H9 (cell line): ENCODE measurements at regions not wholly inside any gene's neighbourhood (a gene's known extent, or its start where the extent isn't known, plus 50 kb on each side); places are given as distances from the start of the nearest gene placed in this dataset.

Source experiments
- DNase-seq: peaks from one replicate; pipeline ENCODE4 v3.0.0-alpha.2; 2017
- H2AFZ ChIP-seq: one replicate; pipeline ENCODE4 v1.6.1; 2013; ENCODE audit warnings: mild to moderate bottlenecking, low read length, control low read depth, moderate library complexity
- H2AK5ac ChIP-seq: 2 replicates; pipeline ENCODE4 v1.6.1; 2013; ENCODE audit warnings: low read length, control low read depth, mixed read lengths; ENCODE audit not compliant: insufficient read length
- H2BK120ac ChIP-seq: one replicate; pipeline ENCODE4 v1.6.1; 2013; ENCODE audit warnings: low read depth, mild to moderate bottlenecking, low read length, control low read depth, inconsistent platforms; ENCODE audit not compliant: poor library complexity, severe bottlenecking
- H2BK12ac ChIP-seq: 2 replicates; pipeline ENCODE4 v1.6.1; 2013; ENCODE audit warnings: low read length, control low read depth, mixed read lengths, low read depth; ENCODE audit not compliant: insufficient read length
- H2BK15ac ChIP-seq: 2 replicates; pipeline ENCODE4 v1.6.1; 2013; ENCODE audit warnings: low read depth, low read length, control low read depth
- H2BK20ac ChIP-seq: one replicate; pipeline ENCODE4 v1.6.1; 2013; ENCODE audit warnings: low read depth, mild to moderate bottlenecking, low read length, control low read depth, inconsistent platforms; ENCODE audit not compliant: poor library complexity, severe bottlenecking
- H2BK5ac ChIP-seq: 2 replicates; pipeline ENCODE4 v1.6.1; 2013; ENCODE audit warnings: low read length, control low read depth, mixed read lengths; ENCODE audit not compliant: insufficient read length
- H3K14ac ChIP-seq: 2 replicates; pipeline ENCODE4 v1.6.1; 2013; ENCODE audit warnings: low read length, control low read depth; ENCODE audit not compliant: insufficient read depth
- H3K18ac ChIP-seq: 2 replicates; pipeline ENCODE4 v1.6.1; 2013; ENCODE audit warnings: low read depth, mild to moderate bottlenecking, mixed read lengths, low read length, control low read depth; ENCODE audit not compliant: insufficient read length
- H3K23ac ChIP-seq: 2 replicates; pipeline ENCODE4 v1.6.1; 2013; ENCODE audit warnings: low read length, control low read depth, mixed read lengths, low read depth; ENCODE audit not compliant: insufficient read length
- H3K23me2 ChIP-seq: 2 replicates; pipeline ENCODE4 v1.6.1; 2013; ENCODE audit warnings: low read depth, mild to moderate bottlenecking, mixed read lengths, low read length, control low read depth; ENCODE audit not compliant: insufficient read length, poor library complexity, severe bottlenecking
- H3K27ac ChIP-seq: 2 replicates; pipeline ENCODE4 v1.5.1; 2013; ENCODE audit warnings: low read length, control low read depth, mixed read lengths, low read depth; ENCODE audit not compliant: insufficient read length
- H3K27me3 ChIP-seq: 2 replicates; pipeline ENCODE4 v1.6.1; 2013; ENCODE audit warnings: low read length, control low read depth, inconsistent platforms; ENCODE audit not compliant: insufficient read depth
- H3K4ac ChIP-seq: 2 replicates; pipeline ENCODE4 v1.6.1; 2013; ENCODE audit warnings: low read depth, mild to moderate bottlenecking, control low read depth, inconsistent platforms, low read length, moderate library complexity
- H3K4me1 ChIP-seq: 2 replicates; pipeline ENCODE4 v1.6.1; 2013; ENCODE audit warnings: low read length, control low read depth, inconsistent platforms; ENCODE audit not compliant: insufficient read depth
- H3K4me2 ChIP-seq: 2 replicates; pipeline ENCODE4 v1.6.1; 2013; ENCODE audit warnings: low read length, control low read depth, mixed read lengths; ENCODE audit not compliant: insufficient read length, insufficient read depth
- H3K56ac ChIP-seq: 2 replicates; pipeline ENCODE4 v1.6.1; 2013; ENCODE audit warnings: low read depth, mild to moderate bottlenecking, mixed read lengths, low read length, control low read depth; ENCODE audit not compliant: insufficient read length
- H3K79me1 ChIP-seq: 2 replicates; pipeline ENCODE4 v1.6.1; 2013; ENCODE audit warnings: low read depth, mild to moderate bottlenecking, moderate library complexity, low read length, control low read depth, inconsistent platforms; ENCODE audit not compliant: insufficient read depth, poor library complexity, severe bottlenecking
- H3K79me2 ChIP-seq: 2 replicates; pipeline ENCODE4 v1.6.1; 2013; ENCODE audit warnings: low read length, control low read depth, inconsistent platforms; ENCODE audit not compliant: insufficient read depth
- H3K9ac ChIP-seq: 2 replicates; pipeline ENCODE4 v1.6.1; 2013; ENCODE audit warnings: low read length, control low read depth, mixed read lengths; ENCODE audit not compliant: insufficient read length; ENCODE audit errors: extremely low read depth
- H3K9me3 ChIP-seq: one replicate; pipeline ENCODE4 v1.6.1; 2013; ENCODE audit warnings: low read depth, low read length, inconsistent platforms; ENCODE audit not compliant: control insufficient read depth
- H3T11ph ChIP-seq: one replicate; pipeline ENCODE4 v1.6.1; 2013; ENCODE audit warnings: mild to moderate bottlenecking, low read length, control low read depth, inconsistent platforms
- H4K20me1 ChIP-seq: one replicate; pipeline ENCODE4 v1.6.1; 2013; ENCODE audit not compliant: control insufficient read depth, insufficient read length, insufficient read depth
- H4K5ac ChIP-seq: 2 replicates; pipeline ENCODE4 v1.6.1; 2013; ENCODE audit warnings: low read depth, mild to moderate bottlenecking, mixed read lengths, low read length, control low read depth; ENCODE audit not compliant: insufficient read length
- H4K8ac ChIP-seq: replicated peaks from 2 replicates; pipeline ENCODE4 v1.6.1; 2013; ENCODE audit warnings: low read length, control low read depth, mixed read lengths, low read depth; ENCODE audit not compliant: insufficient read length
- H4K91ac ChIP-seq: 2 replicates; pipeline ENCODE4 v1.6.1; 2013; ENCODE audit warnings: low read depth, mild to moderate bottlenecking, moderate library complexity, mixed read lengths, low read length, control low read depth; ENCODE audit not compliant: insufficient read length
- H3K27ac Mint-ChIP-seq, 3 experiments: 2 replicates in 2 of 3; 3 replicates in 1 of 3; pipeline ENCODE4 v1.8.0; 2020 to 2021; ENCODE audit warnings: mixed read lengths in 3 of 3, mild to moderate bottlenecking in 1 of 3, moderate library complexity in 1 of 3
- H3K27me3 Mint-ChIP-seq: 2 replicates; pipeline ENCODE4 v1.8.0; 2021; ENCODE audit warnings: low read depth, mild to moderate bottlenecking, moderate library complexity, mixed read lengths
- H3K36me3 Mint-ChIP-seq, 3 experiments: 2 replicates in 2 of 3; 3 replicates in 1 of 3; pipeline ENCODE4 v1.8.0; 2020 to 2021; ENCODE audit warnings: low read depth in 3 of 3, mixed read lengths in 3 of 3; ENCODE audit not compliant: insufficient read depth in 1 of 3
- H3K4me1 Mint-ChIP-seq, 2 experiments: 2 replicates each; pipeline ENCODE4 v1.8.0; 2020; ENCODE audit warnings: mixed read lengths in 2 of 2
- H3K4me3 Mint-ChIP-seq, 2 experiments: 2 replicates in 1 of 2; 3 replicates in 1 of 2; pipeline ENCODE4 v1.8.0; 2020 to 2021; ENCODE audit warnings: mild to moderate bottlenecking in 2 of 2, mixed read lengths in 2 of 2, moderate library complexity in 1 of 2
- H3K9me3 Mint-ChIP-seq, 2 experiments: 2 replicates in 1 of 2; 3 replicates in 1 of 2; pipeline ENCODE4 v1.8.0; 2020; ENCODE audit warnings: mild to moderate bottlenecking in 2 of 2, mixed read lengths in 2 of 2, moderate library complexity in 1 of 2
- WGBS: extraction: QIAGEN DNeasy Blood & Tissue Kit; methylation state at CpG from one replicate; pipeline ENCODE4 v1.1.7; 2013; ENCODE audit warnings: missing lambda C conversion rate, low lambda C conversion rate, mixed read lengths; ENCODE audit not compliant: insufficient read length; ENCODE audit errors: extremely low coverage; 5-methylcytosine and 5-hydroxymethylcytosine counted together
- TF ChIP-seq, protein P1 (sequence below): fragments of 200-600 bp; sonication (generic); conservative IDR thresholded peaks from 3 replicates; pipeline ENCODE4 v1.8.0; 2021; ENCODE audit warnings: antibody characterized with exemption, mild to moderate bottlenecking

GRCh38 chr2:199018826-199019225 lies 438.9 kb downstream of the SATB2 start:
- Mint-ChIP-seq H3K9me3 (no peaks in the 10 kb centered on the region), H3K4me3 (no peak overlapping the region), H3K36me3 (no peaks in the 10 kb centered on the region), H3K4me1 (peaks cover 13 to 21% of the 10 kb centered on the region in 2 experiments), H3K27ac (no peak overlapping the region), H3K27me3 (no peaks in the 10 kb centered on the region)
- no peak overlapping the region for H3K18ac ChIP-seq
- no peak overlapping the region for H3K23ac ChIP-seq
- no peak overlapping the region for H2BK15ac ChIP-seq
- no peak for DNase-seq
- H2AK5ac ChIP-seq = no peak overlapping the region
- no peaks in the 10 kb centered on the region for H3K79me1 ChIP-seq
- H4K8ac ChIP-seq = no peak overlapping the region
- peaks cover 6% of the 10 kb centered on the region; the same call in 1 of the 2 replicates for H3K4me1 ChIP-seq
- H3K27me3 ChIP-seq = no peaks in the 10 kb centered on the region
- no peak overlapping the region for H3K4ac ChIP-seq
- H3K27ac ChIP-seq = no peak overlapping the region
- TF ChIP-seq, protein P1, sequence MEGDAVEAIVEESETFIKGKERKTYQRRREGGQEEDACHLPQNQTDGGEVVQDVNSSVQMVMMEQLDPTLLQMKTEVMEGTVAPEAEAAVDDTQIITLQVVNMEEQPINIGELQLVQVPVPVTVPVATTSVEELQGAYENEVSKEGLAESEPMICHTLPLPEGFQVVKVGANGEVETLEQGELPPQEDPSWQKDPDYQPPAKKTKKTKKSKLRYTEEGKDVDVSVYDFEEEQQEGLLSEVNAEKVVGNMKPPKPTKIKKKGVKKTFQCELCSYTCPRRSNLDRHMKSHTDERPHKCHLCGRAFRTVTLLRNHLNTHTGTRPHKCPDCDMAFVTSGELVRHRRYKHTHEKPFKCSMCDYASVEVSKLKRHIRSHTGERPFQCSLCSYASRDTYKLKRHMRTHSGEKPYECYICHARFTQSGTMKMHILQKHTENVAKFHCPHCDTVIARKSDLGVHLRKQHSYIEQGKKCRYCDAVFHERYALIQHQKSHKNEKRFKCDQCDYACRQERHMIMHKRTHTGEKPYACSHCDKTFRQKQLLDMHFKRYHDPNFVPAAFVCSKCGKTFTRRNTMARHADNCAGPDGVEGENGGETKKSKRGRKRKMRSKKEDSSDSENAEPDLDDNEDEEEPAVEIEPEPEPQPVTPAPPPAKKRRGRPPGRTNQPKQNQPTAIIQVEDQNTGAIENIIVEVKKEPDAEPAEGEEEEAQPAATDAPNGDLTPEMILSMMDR = no peak
- H3K9ac ChIP-seq = no peak overlapping the region
- H2BK12ac ChIP-seq = no peak overlapping the region
- H3K14ac ChIP-seq = no peak overlapping the region
- H4K91ac ChIP-seq = no peak overlapping the region
- H2BK20ac ChIP-seq = no peak overlapping the region
- no peak overlapping the region for H2AFZ ChIP-seq
- H2BK120ac ChIP-seq = no peak overlapping the region
- no peaks in the 10 kb centered on the region for H3K79me2 ChIP-seq
- no peak overlapping the region for H4K5ac ChIP-seq
- no peak overlapping the region for H3K56ac ChIP-seq
- H3K4me2 ChIP-seq = no peak overlapping the region
- H3T11ph ChIP-seq = no peak overlapping the region
- H3K23me2 ChIP-seq = no peaks in the 10 kb centered on the region
- no peaks in the 10 kb centered on the region for H4K20me1 ChIP-seq
- no peaks in the 10 kb centered on the region for H3K9me3 ChIP-seq
- no CpG with 5 or more reads among the region's 1 CpG for WGBS
- H2BK5ac ChIP-seq = no peak overlapping the region
